Medulla oblongata (tissue), 1 donor: ENCODE measurements at regions not wholly inside any gene's neighbourhood (a gene's known extent, or its start where the extent isn't known, plus 50 kb on each side); places are given as distances from the start of the nearest gene placed in this dataset.
"Not testable (repeated sequence)": the region's sequence is repeated elsewhere in the genome, so short reads cannot be mapped to it uniquely, and the experiment has no call there.

Experiments
- DNase-seq: peaks from one replicate; pipeline ENCODE4 v3.0.0-alpha.2; 2015; ENCODE audit errors: extremely low spot score

DNA sequence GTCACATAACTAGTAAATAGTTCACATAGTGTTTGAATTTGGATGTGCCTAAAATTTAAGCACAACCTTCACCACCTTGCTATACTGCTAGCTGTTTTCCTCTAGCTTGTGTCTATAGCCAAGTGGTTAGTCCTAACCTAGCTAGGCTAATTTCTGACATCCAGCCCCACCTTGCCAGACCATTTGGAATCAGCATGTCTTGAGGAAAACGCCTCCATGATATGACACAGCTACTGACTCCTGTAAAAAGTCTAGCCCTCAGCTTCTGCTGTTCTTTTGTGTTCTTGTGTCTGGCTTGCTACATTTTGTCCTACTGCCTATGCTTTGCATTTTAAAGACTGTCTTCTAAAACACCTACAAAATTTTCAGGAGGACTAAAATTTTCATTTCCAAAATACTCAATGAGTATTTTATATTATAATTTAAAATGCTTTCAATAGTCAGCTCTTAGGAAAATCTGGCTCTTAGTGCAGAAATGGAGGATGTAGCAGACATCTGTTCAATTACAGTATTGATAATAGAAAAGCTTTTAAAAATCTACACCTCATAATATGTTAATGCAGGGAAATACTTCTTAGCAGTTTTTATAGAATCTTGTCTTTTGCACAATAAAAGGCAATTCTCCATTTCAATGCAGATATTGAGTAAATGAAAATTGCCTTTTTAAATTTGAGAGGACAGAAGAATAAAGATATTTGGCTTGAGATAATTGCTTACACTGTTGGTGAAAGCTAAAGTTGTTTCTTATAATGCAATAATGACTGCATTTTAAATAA is 160.8 kb upstream of the APP start:
- DNase-seq: no peak

DNA sequence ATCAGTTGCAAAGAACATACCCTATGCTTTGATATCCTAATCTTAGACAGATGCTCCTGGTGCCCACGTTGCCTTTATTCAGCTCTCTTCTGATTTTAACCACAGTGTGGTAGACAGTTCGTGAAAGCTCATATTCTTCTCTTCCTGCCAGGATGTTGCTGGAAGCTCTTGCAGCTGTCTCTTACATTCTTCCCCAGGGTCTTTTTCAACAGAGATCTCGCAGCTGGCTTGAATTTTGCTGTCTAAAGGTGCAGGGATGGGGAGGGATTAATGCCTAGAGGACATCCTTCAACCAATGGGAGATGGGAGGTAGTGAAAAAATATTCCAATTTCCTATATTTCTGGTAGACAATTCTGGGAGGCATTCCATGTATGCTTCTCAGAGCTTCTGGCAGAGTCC is 150.0 kb upstream of the APP start:
- no peak for DNase-seq

DNA sequence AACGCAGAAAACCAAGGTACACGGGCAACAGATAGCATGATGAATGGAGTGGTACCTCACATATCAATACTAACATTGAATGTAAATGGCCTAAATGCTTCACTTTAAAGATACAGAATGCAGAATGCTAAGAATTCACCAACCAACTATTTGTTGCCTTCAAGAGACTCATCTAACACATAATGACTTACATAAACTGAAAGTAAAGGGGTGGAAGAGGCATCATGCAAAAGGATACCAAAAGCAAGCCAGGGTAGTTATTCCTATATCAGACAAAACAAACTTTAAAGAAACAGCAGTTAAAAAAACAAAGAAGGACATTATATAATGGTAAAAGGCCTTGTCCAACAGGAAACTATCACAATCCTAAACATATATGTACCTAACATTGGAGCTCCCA is 137.1 kb upstream of the APP start:
- DNase-seq: no peak

DNA sequence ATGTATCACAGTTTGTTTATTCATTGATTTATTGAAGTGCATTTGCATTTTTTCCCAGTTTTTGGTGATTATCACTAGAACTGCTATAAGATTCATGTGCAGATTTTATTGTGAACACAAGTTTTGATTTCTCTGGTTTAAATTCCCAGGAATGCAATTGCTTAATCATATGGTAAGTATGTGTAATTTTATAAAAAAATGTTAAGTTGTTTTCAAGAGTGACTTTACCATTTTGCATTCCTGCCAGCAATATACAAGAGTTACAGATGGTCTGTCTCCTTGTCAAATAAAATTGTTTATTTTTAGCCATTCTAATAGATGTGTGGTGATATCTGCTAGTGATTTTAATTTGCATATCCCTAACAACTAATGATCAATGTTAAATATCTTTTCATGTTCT is 127.3 kb upstream of the APP start:
- no peak for DNase-seq

DNA sequence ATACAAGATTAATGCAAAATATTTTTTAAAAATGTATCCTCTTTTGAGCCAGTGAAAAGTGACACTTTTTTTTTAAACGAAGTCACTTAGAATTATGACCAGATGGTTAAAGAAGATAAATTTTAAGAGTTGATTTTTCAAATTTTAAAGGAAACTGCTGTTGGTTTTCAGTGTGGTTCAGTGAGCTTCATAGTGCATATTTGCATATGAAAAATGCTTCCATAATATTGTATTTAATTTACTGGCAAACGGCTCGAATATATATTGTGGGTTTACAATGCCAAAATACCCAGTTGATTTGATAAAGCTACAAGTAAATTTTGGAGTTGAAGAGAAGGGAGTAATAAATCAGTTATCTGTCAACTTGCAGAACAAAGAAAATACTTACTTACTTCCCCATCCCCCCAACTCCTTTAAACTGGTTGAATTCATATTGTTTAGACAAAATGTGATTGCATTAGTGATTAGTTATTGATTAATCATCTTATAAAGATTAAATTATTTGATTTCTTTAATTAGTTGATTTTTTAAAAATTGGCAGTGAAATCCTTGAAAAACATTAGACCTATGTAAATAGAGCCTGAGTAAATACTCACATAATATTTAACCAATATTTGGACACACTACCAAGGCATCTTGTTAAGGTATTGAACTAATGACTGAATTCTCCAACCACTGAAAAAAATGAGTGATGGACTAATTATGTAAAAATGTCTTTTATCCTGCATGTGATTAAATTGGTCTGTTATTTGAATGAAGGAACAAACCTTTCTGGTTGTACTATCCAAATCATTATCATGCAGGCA is 122.8 kb upstream of the APP start:
- DNase-seq: no peak

DNA sequence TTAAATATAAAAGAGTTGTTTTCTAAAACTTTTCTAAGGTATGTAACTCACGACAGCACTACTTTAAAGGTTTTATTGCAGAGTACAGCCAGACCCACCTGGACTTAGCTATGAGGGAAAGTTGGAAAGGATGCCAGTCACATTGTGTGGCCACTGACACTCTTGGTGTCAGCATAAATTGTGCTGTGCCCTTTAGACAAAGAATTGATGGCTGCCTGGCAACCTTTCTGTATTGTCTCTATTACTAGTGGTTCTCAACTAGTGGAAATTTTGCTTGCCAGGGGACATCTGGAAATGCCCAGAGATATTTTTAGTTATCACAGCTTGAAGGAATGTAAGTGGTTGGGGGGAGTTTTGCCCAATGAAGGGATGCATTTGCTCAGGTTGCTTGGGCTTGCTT is 117.5 kb upstream of the APP start:
- no peak for DNase-seq

DNA sequence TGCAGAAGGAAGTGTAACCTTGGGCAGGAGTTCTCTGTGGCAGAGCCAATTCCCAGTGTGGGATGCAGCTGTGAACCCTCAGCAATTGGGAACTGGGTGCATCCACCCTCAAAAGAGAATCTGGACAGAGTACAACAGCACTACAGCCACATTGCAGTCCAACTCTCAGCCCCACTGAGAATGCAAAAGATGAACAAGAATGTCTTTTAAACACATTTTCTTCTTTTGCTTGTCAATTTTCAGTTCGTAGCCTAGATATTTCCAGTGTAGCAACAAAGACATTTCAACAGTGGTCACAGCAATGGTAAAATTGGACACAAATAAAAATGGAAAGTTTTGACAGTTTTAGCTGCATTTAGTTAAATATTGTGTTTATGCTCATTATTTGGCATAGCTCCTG is 114.0 kb upstream of the APP start:
- no peak for DNase-seq

DNA sequence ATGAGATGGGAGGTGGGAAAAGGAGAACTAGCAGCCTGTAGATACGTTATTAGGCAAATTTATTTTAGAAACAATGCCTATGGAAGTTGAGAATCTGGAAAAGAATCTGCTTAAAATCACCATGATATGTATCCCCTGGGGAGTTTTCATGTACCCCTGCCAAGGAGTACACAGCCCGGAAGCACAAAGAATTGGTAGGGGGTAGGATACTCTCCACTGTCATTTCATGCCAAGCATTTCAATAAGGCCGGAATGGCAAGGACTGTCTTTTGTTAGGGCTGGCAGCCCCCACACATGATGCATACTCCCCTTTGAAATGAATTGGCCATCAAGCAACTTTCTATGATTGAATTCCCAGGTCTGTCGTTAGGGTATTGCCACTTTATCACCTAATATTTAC is 111.5 kb upstream of the APP start:
- DNase-seq: no peak

DNA sequence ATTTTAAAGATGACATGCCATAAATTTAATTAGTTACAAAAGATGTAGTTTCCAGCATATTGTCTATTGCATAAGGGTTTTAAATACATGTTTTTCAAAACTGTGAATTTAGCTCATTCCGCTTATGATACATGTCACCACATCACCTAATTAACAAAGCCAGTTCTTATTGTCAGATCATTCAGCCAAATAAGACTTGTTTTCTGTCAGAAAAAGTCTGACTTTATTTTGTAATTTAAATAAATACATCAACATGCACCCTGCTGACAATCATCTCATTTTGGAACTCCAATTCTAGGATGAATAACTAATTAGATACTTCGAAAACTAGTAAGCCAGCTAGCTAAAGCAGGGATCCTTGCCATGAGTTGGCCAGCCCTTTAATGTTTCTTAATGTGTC is 110.9 kb upstream of the APP start:
- no peak for DNase-seq

DNA sequence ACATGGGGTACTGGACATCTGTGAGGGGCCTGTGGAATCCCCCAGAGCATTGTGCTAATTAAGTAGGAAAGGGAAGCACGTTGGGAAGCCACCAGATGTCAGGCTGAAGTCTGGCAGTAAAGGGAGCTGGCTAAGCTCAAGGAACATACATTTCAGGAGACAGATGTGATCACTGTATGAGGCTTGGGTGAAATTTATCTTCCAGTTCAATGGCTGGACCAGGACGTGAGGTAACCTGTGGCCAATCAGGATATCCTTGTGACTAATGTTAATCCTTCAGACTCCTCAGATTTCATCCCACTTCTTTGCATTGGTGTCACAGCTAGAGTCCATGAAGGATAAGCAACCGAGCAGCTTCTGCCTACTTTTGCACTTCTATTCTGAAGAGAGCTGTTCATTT is 110.2 kb upstream of the APP start:
- DNase-seq: no peak

DNA sequence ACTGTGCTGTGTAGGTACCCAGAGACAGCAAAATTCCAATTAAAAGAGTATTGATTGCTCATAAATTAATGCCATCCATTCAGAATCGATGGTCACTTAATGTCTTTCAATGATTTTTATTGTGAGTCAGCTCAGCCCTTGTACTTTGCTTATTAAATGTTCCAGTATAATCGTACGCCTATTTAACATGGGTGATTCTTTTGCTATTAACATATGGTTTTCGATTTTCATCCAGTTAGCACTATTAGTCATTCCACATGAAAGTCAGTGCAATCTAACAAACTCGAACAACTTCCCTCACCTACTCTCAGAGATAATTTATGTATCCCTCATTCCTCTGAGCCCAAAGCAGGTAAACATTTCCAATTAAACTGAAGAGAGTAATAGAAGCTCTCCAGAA is 109.6 kb upstream of the APP start:
- DNase-seq: no peak

DNA sequence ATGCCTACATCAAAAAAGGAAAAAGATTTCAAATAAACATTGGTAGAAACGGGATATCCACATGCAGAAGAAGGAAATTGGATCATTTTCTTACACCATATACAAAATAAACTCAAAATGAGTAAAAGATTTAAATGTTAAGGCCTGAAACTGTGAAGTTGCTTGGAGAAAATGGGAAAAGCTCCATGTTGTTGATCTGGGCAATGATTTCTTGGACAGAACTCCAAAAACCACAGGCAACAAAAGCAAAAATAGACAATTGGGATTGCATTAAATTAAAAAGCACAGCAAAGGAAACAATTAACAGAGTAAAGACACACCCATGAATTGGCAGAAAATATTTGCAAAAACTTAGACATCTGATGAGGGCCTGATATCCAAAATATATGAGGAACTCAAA is 105.2 kb upstream of the APP start:
- no peak for DNase-seq

DNA sequence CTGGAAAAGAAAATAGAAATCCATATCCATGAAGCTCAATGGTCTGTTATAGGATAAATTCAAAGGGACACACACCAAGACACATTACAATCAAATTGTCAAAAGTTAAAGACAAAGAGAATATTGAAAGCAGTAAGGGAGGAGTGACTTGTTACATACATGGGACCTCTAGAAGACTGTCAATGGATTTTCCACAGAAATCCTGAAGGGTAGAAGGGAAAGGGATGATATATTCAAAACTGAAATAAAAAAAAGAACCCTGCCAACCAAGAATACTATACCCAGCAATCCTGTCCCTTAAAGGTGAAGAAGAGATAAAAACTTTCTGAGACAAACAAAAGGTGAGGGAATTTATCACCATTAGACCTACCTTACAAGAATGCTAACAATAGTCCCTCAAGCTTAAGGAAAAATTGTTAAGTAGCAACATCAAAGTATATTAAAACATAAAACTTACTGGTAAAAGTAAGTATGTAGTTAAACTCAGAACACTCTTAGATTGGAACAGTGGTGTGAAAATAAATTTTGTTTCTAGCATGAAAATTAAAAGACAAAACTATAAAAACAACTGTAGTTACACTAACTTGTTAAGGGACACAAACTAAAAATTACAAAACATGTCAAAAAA is 103.2 kb upstream of the APP start:
- no peak for DNase-seq

DNA sequence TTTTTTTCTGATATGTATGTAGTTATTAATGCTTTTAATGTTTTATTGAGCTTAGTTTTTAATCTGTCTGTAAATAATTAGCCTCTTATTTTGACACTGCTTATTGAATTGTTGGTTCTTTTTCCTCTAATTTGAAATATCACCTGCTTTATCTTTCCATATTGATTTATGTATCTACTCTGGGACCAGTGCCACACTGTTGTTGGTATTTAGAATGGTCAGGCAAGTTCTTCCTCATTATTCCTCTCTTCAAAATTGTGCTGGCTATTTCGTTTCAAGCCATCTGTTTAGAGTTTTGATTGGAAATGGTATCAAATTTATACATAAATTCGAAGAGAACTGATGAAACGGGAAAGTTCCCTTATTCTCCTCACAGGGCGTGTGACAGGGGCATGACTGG is 96.8 kb upstream of the APP start:
- DNase-seq: no peak

DNA sequence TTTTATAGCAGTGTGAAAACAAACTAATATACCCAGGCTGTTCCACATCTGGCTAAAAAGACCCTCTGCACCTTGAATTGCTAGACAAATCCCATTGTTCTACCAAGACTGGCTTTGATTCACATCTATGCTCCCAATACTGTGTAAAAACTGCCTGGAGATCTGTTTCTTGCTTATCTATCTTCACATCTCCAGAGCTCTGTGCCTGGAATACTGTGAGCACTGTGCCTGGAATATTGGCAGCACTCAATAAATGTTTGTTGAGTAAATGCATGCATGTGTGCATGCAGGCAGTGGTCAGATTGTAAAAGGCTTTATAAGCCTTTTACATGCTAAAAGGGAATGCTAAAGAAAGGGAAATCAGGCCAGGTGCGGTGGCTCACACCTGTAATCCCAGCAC is 75.5 kb upstream of the APP start:
- DNase-seq: no peak

DNA sequence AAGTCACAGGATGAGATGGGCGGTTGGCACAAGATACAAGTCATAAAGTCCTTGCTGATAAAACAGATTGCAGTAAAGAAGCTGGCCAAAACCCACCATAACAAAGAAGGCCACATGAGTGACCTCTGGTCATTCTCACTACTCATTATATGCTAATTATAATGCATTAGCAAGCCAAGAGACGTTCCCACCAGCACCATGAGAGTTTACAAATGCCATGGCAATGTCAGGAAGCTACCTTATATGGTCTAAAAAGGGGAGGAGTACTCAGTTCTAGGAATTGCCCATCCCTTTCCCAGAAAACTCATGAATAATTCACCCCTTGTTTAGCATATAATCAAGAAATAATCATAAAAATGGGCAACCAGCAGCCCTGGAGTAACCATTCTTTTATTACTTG is 74.9 kb upstream of the APP start:
- no peak for DNase-seq

DNA sequence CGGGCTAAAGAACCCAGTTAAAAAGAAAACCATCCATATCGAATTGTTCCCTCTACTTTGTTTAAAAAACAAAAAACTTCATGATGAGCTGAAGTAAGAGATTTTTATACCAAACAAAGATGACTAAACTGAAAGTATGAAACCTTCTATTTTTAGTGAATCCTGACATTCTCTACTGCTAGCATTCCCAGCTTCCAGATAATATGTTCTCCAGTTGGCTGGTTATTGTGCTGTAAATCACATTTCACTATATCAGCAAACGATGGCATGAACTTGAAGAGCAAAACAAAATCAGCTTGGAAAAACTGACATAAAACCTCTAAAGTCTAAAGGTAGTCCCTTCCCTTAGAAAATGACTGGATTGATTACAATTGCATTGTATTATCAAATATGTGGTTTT is 68.1 kb upstream of the APP start:
- DNase-seq: no peak

DNA sequence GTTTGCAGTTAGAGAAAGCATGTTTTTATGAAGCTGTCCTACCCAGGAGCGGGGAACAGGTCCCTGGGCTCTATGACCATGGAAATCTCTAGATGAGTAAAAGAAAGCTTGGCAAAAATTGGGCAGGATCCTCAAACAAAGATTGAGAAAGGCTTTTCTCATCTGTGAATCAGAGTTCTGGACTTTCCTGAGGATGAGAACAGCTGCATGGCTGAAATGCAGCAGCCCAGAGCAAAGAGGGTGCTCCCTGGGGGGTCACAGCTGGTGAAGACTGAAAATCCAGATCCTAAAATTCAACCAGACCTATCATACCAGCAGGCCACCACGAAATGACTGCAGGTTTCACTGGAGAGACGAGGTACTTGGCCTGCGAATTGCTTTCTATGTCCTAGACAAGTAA is 65.7 kb upstream of the APP start:
- no peak for DNase-seq

DNA sequence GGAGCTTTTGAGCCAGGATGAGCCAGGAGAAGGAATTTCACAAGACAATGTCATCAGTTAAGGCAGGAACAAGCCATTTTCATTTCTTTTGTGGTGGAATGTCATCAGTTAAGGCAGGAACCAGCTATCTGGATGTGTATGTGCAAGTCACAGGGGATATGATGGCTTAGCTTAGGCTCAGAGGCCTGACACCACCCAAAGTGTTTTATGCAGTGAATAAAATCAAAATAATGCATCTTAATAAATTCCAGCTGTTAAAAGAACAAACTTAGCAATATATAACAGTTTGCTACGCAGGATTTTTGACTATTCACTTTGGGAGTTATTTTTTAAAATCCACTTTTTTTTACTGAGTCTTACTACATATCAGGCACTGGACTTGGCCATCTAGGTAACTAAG is 62.7 kb upstream of the APP start:
- DNase-seq: not testable (repeated sequence)

DNA sequence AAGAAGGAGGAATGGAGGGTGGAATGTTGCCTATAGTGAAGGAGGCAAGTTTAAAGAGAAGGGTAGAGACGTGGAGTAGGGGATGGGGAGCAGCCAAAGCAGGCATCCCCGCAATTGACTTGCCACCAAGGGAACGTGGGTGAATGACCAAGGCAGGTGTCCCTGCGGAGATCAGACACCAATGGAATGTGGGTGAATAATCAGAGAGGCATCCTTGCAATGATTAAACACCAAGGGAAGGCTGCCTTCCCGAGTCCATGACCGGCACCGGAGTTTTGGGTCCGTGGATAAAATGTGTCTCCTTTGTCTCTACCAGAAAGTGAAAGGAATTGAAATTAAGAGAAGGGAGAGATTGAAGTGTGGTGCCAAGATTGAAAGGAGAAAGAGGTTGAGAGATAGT is 61.9 kb upstream of the APP start:
- not testable (repeated sequence) for DNase-seq

DNA sequence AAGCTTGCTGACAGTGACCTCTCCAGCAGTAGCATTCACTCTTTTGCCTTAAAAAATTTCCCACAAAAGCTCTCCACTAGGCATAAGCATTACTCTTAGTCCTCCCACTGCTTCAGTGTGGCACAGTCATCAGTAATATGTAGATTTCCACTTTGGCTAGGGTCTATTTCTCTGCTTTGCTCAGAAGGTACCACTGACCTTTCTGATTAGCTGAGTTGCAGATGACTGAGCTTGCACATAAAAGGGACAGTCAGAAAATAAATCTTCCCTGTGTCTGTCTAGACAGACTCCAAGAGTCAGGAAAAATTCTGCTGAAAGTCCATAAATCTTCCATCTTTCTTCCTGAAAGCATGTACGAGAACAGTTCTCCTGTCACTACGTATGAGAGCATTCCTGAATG is 56.6 kb upstream of the APP start:
- no peak for DNase-seq

DNA sequence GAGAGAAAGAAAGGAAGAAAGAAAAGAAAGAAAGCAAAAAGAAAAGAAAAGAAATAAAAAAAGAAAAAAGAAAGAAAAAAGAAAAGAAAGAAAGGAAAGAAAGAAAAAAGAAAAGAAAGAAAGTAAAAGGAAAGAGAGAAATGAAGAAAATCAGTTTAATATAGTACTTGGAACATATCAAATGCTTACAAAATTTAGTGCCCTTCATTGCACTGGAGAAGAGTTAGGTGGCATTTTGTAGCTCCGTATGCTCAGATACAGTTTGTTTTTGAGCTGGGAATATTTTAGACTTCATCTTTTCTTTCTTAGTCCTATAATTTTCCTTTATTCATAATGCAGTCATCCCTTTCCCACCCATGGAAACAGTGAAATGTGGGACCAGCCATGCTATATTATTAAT is 56.2 kb upstream of the APP start:
- no peak for DNase-seq

DNA sequence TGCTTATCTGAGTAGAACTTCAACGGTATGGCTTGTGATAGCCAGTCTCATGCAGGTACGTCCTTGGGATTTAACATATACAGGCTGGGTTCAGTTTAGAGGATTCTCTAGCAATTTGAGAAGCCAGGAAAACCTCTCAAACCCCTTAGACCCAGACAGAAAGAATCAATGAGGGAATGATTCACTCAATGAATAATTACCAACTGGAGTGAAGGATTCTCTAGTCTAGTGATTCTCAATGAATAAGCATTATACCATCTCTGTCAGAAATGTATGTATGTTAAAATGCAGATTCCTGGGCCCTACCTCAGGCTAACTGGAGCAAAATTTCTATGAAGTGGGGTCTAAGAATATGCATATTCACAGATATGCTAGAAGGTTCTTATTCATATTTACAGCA is 54.5 kb upstream of the APP start:
- DNase-seq: no peak
